GM18870 (cell line): ENCODE measurements at regions not wholly inside any gene's neighbourhood (a gene's known extent, or its start where the extent isn't known, plus 50 kb on each side); places are given as distances from the start of the nearest gene placed in this dataset.
A peak's percentile ranks its signal among the peaks of the same experiment; 100 is the strongest.
"Not testable (repeated sequence)": the region's sequence is repeated elsewhere in the genome, so short reads cannot be mapped to it uniquely, and the experiment has no call there.

Source experiments
- ATAC-seq: cut with Tn5 transposase; IDR thresholded peaks from one replicate; pipeline ENCODE4 v1.9.1; 2021; ENCODE audit warnings: moderate library complexity; ENCODE audit not compliant: unreplicated experiment

DNA sequence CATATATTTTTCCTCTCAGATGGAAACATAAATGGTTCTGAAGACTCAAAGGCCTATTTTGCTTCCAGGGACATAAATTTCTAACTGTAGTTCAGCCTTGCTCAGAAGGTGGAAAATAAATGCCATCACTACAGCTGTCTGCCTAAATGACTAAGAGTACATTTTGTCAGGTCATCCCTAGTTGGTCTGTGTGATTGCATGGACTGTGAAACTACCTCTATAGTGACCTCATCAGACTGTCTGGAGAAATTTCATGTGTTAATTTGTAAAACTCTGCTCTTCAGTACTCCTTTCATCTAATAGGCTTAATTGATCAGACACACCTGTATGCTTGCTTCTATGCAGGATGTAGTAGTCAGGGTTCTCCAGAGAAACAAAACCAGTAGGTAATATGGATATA, 886.9 kb downstream of the AMY1C start:
- ATAC-seq = peak; percentile 74

DNA sequence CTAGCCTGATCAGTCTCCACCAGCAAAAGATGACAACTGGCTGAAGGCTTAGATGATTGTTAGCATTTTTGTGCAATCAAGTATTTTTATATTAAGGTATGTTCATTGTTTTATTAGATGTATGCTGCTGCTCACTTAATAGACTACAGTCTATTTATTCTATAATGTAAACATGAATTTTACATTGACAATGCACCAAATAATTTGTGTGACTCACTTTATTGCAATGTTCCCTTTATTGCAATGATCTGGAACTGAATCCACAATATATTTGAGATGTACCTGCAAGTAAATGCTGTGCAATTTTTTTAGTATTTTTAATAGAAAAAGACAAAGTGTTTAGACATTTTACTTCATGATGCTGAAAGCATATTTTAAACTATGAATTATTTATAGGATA, 896.5 kb downstream of the AMY1C start:
- no peak for ATAC-seq

DNA sequence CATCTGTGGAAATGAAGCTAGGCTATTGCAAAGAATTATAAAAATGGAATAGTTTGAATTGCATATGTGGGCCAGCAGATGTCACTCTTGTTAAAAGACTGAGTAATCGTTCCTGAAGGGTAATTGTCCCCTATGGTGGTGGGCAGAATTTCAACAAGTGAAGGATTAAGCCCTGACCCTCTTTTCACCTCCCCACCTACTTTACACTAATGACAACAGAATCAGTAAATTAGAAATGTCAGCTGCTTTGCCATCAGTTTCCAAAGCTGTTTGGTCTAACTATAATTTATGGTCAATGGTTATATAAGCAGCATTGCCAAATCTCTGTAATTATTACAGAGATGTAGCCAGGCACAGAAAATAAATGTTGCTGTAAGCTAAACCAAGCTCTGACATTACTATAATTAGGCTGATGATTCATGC, 898.6 kb downstream of the AMY1C start:
- ATAC-seq = peak; percentile 79

DNA sequence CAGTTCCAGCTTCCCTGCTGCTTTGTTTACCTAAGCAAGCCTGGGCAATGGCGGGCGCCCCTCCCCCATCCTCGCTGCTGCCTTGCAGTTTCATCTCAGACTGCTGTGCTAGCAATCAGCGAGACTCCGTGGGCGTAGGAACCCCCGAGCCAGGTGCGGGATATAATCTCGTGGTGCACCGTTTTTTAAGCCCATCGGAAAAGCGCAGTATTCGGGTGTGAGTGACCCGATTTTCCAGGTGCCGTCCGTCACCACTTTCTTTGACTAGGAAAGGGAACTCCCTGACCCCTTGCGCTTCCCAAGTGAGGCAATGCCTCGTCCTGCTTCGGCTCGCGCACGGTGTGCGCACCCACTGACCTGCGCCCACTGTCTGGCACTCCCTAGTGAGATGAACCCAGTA, 914.7 kb downstream of the AMY1C start:
- ATAC-seq = not testable (repeated sequence)

DNA sequence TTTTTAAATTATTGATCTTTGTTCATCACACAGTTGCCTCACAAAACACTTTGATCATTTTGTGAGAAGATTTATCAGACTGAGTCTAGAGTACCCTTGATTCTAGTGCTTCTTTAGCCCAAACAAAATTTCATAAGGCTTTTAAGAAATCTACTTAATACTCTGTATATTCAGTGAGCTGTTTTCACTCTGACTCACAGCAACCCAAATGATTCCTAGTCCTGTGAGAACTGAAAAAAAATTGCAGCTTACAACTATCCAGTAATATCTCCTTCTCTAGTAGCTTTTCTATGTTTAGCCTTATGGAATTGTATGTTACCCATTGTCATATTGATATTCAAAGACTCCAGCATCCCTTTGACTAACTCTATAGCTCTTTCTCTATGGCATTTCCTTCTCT, 915.6 kb downstream of the AMY1C start:
- no peak for ATAC-seq

DNA sequence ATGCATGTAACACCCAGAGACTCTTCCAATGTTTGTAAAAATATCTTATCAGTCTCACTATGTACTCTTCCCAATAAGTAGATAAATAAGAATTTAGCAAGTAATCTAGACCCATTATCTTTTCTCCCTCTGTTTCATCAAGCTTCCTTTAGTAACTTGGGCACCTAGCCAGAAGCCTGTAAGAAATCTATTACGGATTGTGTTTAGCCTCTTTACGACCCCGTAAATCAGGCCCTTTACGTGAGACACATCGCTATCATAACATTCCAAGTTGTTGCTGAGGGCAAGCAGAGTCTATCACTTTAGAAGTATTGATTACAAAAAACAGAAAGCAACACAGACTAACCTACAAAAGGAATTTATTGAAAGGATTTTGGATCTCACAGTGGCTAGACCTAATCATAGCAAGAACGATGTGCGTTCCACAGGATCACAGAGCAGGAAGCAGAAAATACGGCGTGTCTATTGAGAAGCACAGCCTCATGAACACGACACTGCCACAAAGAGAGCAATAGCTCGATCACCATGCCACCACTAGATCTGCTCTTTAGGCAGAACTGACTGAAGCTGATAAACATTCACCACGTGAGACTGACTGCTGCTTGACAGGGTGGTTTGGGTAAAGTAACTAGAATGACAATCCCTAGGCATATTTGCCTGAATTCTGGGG, 922.1 kb downstream of the AMY1C start:
- ATAC-seq = no peak

DNA sequence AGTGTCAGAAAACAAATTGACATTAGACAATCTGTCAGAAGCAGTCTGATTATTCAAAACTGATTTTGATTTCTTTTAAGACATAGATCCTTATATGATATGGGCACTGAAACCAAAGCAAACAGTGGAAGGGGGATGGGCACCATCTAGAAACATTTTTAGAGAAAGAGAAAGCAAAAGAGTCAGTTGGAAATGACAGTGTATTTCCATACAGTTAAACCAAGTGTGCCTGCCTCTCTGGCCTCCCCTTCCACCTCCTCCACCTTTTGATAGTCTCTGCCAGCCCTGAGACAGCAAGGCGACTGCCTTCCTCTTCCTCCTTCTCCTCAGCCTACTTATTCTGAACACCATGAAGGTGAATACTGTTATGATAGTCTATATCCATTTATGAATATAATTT, 949.7 kb downstream of the AMY1C start:
- peak; percentile 79 for ATAC-seq

DNA sequence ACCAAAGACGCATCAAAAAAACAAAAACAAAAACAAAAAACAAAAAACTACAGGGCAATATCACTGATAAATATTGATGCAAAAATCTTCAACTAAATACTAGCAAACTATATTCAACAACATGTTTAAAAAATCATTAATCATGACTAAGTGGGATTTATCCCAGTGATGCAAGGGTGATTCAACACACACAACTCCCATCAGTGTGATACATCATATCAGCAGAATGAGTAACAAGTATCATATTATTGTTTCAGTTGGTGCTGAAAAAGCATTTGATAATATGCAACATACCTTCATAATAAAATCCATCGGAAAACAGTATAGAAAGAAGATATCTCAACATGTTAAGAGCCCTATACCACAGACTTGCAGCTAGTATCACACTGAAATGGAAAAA, 953.0 kb downstream of the AMY1C start:
- no peak for ATAC-seq

DNA sequence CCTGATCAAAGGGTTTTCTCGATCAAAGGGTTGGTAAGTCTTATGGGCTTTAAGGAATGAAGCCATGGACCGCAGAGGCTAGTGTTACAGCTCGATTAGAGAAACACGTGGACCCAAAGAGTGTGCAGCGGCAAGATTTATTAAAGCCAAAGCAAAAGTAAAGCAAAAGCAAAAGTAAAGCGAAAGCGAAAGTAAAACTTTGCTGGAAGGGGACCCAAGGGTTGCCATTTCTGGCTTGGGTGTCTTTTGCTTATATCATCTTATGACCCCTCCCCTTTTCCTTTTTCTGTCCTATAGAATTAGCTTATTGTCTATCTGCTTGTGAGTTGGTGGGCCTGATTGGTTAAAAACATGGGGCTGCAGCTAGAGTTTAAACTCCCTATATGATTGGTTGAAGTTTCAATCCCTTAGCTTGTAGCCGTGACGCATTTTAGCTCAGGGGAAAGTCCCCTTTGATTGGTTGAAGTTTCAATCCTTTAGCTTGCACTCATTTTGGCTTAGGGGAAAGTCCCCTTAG, 957.0 kb downstream of the AMY1C start:
- ATAC-seq = peak; percentile 46

DNA sequence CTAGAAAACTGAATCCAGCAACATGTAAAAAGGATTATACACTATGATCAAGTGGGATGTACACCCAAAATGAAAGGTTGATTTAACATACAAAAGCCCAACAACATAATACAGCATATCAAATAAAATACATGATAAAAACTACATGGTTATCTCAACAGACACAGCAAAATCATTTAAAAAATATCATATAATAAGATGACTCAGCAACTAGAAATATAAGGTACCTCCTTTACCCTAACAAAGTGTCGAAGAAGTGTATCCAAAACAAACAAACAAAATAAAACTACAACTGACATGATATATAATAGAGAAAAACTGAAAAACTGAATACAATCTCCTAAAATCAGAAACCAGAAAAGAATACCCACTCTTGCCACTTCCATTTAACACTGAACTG, 969.1 kb downstream of the AMY1C start:
- ATAC-seq = no peak

DNA sequence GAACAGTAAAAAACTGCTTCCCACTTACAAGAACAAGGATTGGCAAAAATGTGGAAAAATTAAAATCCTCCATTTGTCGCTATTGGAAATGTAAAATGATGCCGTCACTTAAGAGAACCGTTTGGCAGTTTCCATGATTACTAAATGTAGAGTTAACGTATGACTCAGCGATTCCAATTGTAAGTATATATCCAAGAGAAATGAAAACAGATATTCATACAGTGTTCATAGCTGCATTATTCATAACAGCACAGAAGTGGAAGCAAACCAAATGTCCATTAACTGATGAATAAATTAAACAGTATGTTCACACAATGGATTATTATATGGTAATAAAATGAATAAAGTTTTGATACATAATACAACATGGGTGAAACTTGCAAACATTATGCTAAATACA, 971.0 kb downstream of the AMY1C start:
- ATAC-seq = no peak

DNA sequence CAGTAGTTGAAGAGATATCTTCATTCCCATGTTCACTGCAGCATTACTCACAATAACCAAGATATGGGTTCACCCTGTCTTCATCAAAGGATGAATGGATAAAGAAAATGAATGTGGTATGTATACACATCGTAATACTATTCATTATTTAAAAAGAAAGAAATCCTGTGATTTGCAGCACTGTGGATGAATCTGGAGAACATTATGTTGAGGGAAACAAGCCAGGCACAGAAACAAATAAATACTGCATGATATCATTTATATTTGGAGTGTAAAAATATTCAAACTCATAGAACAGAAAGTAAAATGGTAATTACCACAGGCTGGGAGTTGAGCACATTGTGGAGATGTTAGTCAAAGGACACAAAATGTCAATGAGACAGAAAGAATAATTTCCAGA, 977.2 kb downstream of the AMY1C start:
- no peak for ATAC-seq

DNA sequence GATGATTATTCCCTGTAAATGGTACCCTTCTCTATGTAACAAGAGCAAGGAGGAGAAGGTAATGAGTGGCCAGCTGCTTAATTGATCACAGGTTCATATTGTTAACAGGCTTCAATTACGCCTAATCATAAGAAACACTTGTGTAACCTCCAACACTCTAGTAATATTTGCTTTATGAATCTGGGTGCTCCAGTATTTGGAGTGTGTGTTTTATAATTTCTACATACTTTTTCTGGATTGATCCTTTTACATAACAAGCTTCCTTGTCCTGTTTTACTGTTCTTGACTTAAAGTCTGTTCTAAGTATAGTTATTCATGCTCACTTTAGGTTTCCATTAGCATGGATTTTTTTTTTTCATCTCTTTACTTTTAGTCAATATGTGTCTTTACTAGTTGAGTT, 984.2 kb downstream of the AMY1C start:
- no peak for ATAC-seq

DNA sequence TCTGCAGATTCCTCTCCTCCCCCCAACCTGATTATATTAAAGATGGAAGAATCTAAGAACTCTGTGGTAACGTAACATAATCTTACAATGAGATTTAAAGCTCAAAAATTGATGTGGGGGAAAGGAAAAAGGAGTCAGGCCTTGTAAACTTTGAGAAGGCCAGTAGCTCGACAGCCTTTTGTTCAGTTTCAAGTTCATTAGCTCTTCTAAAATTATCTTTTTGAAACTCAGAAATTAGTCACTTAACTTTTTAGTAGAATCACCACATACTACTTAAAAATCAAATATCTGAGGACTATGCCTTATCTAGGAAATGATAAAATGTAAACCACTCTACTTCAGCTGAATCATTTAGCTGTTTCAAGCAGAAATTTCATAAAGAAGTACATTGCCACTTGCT, 996.2 kb downstream of the AMY1C start:
- ATAC-seq = peak; percentile 58

DNA sequence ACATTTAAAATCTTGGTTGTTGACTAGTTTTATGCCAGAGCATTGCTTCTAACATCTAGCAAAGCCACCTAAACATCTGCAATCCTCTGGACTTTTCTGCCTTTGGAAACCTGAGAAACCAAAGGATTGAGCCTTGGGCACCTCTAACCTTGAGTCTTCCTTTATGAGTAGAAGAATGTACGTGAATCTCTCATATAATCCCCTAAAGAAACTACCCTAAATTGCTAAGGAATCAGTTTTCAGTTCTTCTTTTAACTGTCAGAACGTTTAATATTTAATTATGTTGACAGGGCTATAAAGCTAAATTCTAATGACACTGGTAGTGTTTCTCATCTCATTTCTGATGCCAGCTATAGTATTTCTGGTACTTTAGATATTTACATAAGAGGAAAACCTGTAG, 997.3 kb downstream of the AMY1C start:
- peak; percentile 75 for ATAC-seq

DNA sequence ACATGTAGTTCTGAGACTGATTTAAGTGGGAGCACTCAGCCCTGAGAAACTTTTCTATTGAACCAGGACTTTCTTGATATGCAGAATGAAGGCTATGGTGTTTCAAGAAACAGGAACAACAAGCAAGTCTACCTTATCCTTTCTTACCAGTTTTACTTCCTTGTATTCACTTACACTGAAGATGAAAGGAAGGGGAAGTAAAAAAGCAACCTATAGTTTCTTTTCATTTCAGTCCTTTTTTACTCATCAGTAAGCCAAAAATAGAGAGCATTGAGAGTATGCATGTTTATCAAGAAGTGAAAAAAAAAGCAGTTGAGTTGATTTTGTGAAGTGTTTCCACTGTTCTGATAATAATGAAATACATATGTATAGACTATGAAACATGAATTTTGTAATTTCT, 1010.3 kb downstream of the AMY1C start:
- peak; percentile 97 for ATAC-seq

DNA sequence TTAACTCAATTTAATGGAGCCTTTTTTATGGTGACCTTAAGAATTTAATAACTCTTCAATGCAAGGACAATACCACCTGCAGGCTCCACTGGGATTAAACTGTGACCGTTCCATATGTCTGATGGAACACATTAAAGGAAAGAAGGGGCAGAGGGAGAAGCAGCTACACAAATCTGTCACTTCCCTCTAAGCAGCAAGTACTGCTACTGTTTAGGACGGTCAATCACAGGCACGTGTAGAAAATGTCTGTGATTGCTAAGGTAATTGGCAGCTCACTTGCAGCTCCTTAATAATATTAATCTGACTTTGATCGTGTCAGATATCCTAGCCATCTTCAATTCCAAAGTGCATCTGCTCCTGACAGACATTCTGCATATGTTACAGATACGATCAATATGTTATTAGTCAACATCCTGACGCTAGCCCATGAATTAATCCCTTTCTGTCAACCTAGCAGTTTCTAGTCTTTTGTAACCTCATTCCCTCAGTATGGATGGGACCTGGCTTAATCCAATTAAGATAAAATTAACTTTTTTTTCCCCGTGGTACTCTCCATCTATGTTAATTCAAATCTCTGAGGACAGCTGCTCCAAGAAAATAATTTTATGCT, 1012.4 kb downstream of the AMY1C start:
- ATAC-seq = no peak

DNA sequence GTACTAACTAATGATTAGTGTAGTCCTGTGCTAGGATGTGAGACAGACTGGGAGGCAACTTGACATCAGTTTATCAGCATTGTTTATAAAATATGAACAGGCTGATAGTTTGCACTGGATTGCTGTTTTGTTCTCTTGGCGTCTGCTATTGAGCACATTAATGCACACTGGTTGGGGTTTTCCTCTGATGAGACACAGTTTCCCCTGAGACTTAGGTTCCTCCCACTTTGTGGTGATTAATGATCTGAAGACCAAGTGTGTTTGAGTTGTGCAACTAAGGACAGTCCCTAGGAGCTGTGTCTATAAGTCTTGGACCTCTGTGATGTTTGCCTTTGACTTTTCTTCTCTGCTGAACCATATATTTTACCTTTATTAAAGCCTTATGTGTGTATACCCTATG, 1015.4 kb downstream of the AMY1C start:
- ATAC-seq = peak; percentile 78

DNA sequence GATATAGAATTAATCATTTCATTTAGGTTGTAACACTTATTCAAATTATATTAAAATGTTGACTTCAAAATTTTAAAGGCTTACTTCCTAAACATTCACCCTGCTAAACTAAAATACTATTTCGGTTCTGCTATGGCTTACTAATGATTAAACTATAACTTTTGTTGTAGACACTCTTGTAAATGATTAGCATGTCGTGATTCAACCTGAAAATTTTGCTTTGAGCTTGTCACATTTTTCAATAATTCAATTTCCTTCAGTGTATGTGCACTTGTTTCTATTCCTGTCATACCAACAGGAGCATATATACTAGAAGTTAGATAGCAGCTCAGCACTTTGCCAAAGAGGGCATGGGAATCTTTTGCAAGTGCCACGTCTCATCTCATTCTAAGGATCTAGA, 1018.8 kb downstream of the AMY1C start:
- ATAC-seq = peak; percentile 82

DNA sequence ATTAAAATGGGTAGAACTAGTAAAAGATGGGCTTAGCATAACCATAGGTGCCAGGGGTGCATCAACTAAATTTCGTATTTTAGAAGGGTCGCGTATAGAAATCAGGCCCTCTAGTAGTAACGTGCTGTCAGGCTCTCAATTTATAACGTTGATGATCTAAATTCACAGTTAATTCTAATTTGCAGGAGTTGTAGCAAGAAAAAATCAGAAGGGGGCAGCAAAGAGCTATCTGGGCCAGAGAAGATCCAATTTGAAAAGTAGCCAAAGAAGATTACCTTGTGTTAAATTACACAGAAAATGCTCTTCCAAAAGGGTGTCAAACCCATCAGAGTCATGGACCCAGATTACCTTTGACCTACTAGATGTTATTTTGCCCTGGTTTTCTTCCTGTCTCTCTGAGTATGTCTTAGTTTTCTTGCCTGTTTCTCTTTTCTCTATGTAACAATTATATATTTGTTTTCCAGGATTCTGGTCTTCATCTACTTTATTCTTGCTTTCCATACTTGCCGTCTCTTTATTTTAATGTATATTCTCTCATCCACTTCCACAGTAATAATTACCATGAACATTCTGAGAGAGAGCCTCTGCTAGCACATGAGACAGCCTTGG, 1030.9 kb downstream of the AMY1C start:
- peak; percentile 63 for ATAC-seq

DNA sequence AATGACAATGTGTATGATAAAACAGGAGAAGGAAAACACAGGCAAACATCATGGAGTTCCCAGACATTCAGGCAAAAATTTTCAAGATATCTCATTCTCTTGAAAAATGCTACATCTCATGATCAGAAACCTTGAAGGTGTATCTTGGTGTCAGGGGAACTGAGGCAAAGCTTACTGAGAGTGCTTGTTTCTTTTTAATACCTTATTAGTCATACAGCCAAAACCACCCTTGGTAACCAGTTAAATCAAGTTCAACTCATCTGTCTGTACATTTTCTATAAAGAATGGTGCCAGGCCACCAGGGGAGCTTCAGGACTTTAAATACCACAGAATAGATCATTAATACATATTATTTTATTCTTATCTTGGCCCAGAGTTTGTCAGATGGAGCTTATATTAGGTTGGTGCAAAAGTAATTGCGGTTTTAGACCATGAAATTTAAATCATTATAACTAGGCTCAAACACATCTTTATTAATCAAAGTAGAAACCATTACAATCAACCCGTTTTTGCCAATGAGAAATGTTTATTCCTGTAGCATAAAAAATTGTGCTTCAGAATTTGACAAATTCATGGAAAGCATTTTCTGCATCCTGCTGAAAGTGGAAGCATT, 1036.0 kb downstream of the AMY1C start:
- no peak for ATAC-seq
